ENCODE measurements at regions not wholly inside any gene's neighbourhood (a gene's known extent, or its start where the extent isn't known, plus 50 kb on each side); places are given as distances from the start of the nearest gene placed in this dataset.

GRCh38 chr9:135369412-135369990 lies 110.1 kb upstream of the PPP1R26 start:
- TF ChIP-seq GATA2 (IDR thresholded peaks at IDR 0.05; ENCODE audit: low read depth, low read length) (no peak), GATA3 (IDR thresholded peaks at IDR 0.05; ENCODE audit: low read depth, low read length) (no peak)
